Right lobe of liver (tissue), 6 donors: ENCODE measurements at regions not wholly inside any gene's neighbourhood (a gene's known extent, or its start where the extent isn't known, plus 50 kb on each side); places are given as distances from the start of the nearest gene placed in this dataset.

ENCODE experiments used
- ATAC-seq, 4 donors: fragments of 200-7000 bp; cut with Tn5 transposase; one replicate each; pipeline ENCODE4 v1.9.1; 2020; ENCODE audit warnings: mild to moderate bottlenecking in 4 of 4, moderate library complexity in 4 of 4
- DNase-seq, 3 donors: peaks; one replicate each; pipeline ENCODE4 v3.0.0-alpha.2; 2020
- H3K27ac ChIP-seq, 3 donors: fragments of 200-600 bp; one replicate each; pipeline ENCODE4 v1.8.0; 2022
- H3K27me3 ChIP-seq, 2 donors: fragments of 200-600 bp; one replicate each; pipeline ENCODE4 v1.8.0; 2022
- H3K36me3 ChIP-seq, 4 donors: fragments of 200-600 bp; sonication (generic) in 1 of 4; one replicate each; pipeline versions ENCODE4 v1.5.1 to v1.8.0; 2017 to 2022; ENCODE audit warnings: control low read depth in 1 of 4
- H3K4me1 ChIP-seq, 4 donors: fragments of 200-600 bp; sonication (generic) in 1 of 4; one replicate each; pipeline versions ENCODE4 v1.5.1 to v1.8.0; 2017 to 2022; ENCODE audit warnings: control low read depth in 1 of 4
- H3K4me3 ChIP-seq, 3 donors: fragments of 200-600 bp; one replicate each; pipeline ENCODE4 v1.8.0; 2022
- H3K9me3 ChIP-seq, 4 donors: fragments of 200-600 bp; sonication (generic) in 1 of 4; one replicate each; pipeline versions ENCODE4 v1.5.1 to v1.8.0; 2017 to 2022; ENCODE audit warnings: control low read depth in 1 of 4
- CTCF ChIP-seq, 4 donors: fragments of 200-600 bp in 3 of 4; fragments of 450-650 bp in 1 of 4; IDR thresholded peaks; one replicate each; pipeline versions ENCODE4 v1.5.1 to v1.8.0; 2016 to 2022; ENCODE audit warnings: antibody characterized with exemption in 4 of 4, mild to moderate bottlenecking in 2 of 4
- POLR2A ChIP-seq: fragments of 450-650 bp; IDR thresholded peaks from one replicate; pipeline ENCODE4 v1.6.1; 2017; ENCODE audit warnings: antibody characterized with exemption, mild to moderate bottlenecking
- WGBS: methylation state at CpG from one replicate; pipeline ENCODE4 v1.1.6; 2018; ENCODE audit warnings: low coverage, low lambda C conversion rate; ENCODE audit not compliant: insufficient coverage; ENCODE audit errors: missing lambda C conversion rate; 5-methylcytosine and 5-hydroxymethylcytosine counted together
- intact Hi-C, 2 donors: fragments of 100-400 bp; cut with DNase I; formaldehyde crosslinking; loops; one replicate each; pipeline versions ENCODE4 v1.11.2 to v1.14.1; 2022
- donor health status: DM: no; HTN: yes; CAD: no.
- donor health status: DM: no; HTN: no; CAD: no.
- donor health status: DM: no; HTN: no; CAD: no.
- donor health status: DM: no; HTN: yes; CAD: no.
- donor health status: DM: no; HTN: yes; CAD: no.

GRCh38 chr12:102595315-102595714, 115.0 kb upstream of the IGF1 start:
- H3K27ac ChIP-seq: no peak overlapping the region
- no peaks in the 10 kb centered on the region for H3K9me3 ChIP-seq
- TF ChIP-seq POLR2A (no peak), CTCF (IDR thresholded peaks at IDR 0.05) (no peak)
- intact Hi-C loops: no loop called here
- ATAC-seq (no peak), DNase-seq (no peak)
- no peaks in the 10 kb centered on the region for H3K4me1 ChIP-seq
- no peaks in the 10 kb centered on the region for H3K36me3 ChIP-seq
- H3K27me3 ChIP-seq: no peaks in the 10 kb centered on the region
- 38% methylated on average over 1 of the region's 10 CpGs for WGBS
- no peak overlapping the region for H3K4me3 ChIP-seq

- no peak for TF ChIP-seq CTCF (IDR thresholded peaks at IDR 0.05)
- TF ChIP-seq POLR2A: no peak
- DNase-seq (no peak), ATAC-seq (no peak)
- no peaks in the 10 kb centered on the region for H3K4me1 ChIP-seq
- no peak overlapping the region for H3K4me3 ChIP-seq
- no peaks in the 10 kb centered on the region for H3K9me3 ChIP-seq
- intact Hi-C loops: no loop called here
- WGBS: 61% methylated on average over 4 of the region's 4 CpGs
- no peaks in the 10 kb centered on the region for H3K36me3 ChIP-seq
- no peaks in the 10 kb centered on the region for H3K27me3 ChIP-seq
- no peak overlapping the region for H3K27ac ChIP-seq
Observed at GRCh38 chr12:102593134-102593533, 112.8 kb upstream of the IGF1 start.

GRCh38 chr12:102592134-102592533, 111.8 kb upstream of the IGF1 start:
- DNase-seq: no peak
- H3K9me3 ChIP-seq: no peaks in the 10 kb centered on the region
- no peak overlapping the region for H3K4me3 ChIP-seq
- TF ChIP-seq CTCF (IDR thresholded peaks at IDR 0.05): no peak
- intact Hi-C loops: no loop called here
- WGBS: 56% methylated on average over 3 of the region's 3 CpGs
- H3K36me3 ChIP-seq: no peaks in the 10 kb centered on the region
- no peaks in the 10 kb centered on the region for H3K4me1 ChIP-seq
- no peak overlapping the region for H3K27ac ChIP-seq
- H3K27me3 ChIP-seq: no peaks in the 10 kb centered on the region
- ATAC-seq: no peak

- no peak for DNase-seq
- TF ChIP-seq CTCF (IDR thresholded peaks at IDR 0.05) (no peak), POLR2A (no peak)
- Histone ChIP-seq H3K4me1 (no peaks in the 10 kb centered on the region), H3K27ac (no peak overlapping the region), H3K4me3 (no peak overlapping the region), H3K27me3 (no peaks in the 10 kb centered on the region), H3K36me3 (no peaks in the 10 kb centered on the region), H3K9me3 (no peaks in the 10 kb centered on the region)
- 73% methylated on average over 1 of the region's 1 CpG for WGBS
- intact Hi-C loops: no loop called here
- ATAC-seq: no peak
Observed at GRCh38 chr12:102573237-102573636, 92.9 kb upstream of the IGF1 start.

GRCh38 chr12:102571889-102572288, 91.5 kb upstream of the IGF1 start:
- WGBS: 60% methylated on average over 3 of the region's 3 CpGs
- intact Hi-C loops: no loop called here
- H3K4me3 ChIP-seq: no peak overlapping the region
- no peak for ATAC-seq
- DNase-seq: no peak
- TF ChIP-seq CTCF (IDR thresholded peaks at IDR 0.05): no peak
- no peak for TF ChIP-seq POLR2A
- no peak overlapping the region for H3K27ac ChIP-seq
- no peaks in the 10 kb centered on the region for H3K36me3 ChIP-seq
- no peaks in the 10 kb centered on the region for H3K4me1 ChIP-seq
- no peaks in the 10 kb centered on the region for H3K9me3 ChIP-seq
- no peaks in the 10 kb centered on the region for H3K27me3 ChIP-seq
